PC-9 (cell line): ENCODE measurements at regions not wholly inside any gene's neighbourhood (a gene's known extent, or its start where the extent isn't known, plus 50 kb on each side); places are given as distances from the start of the nearest gene placed in this dataset.

Source experiments
- BruUV-seq: library from RNA; stranded (reverse); fragments of 400-500 nt; replicated peaks from 2 replicates; lab custom pipeline; 2021; lab: Mats Ljungman, UMichigan
- CTCF ChIA-PET: fragments of 300-600 bp; sonication (Branson Sonifier 250); formaldehyde crosslinking; loops from one replicate; lab custom pipeline; 2022; ENCODE audit warnings: antibody characterized with exemption; lab: Charles Lee
- POLR2A ChIA-PET: fragments of 300-600 bp; sonication (Branson Sonifier 250); formaldehyde crosslinking; loops from one replicate; lab custom pipeline; 2022; ENCODE audit warnings: antibody characterized with exemption; ENCODE audit not compliant: unreplicated experiment; lab: Charles Lee
- DNase-seq, 2 experiments: peaks; one replicate each; pipeline versions ENCODE4 v3.0.0 to v3.0.0-alpha.2; 2015 to 2022; ENCODE audit warnings: mixed read lengths in 1 of 2
- H2AFZ ChIP-seq: fragments of 200-600 bp; sonication (generic); 2 replicates; pipeline ENCODE4 v1.8.1; 2017; ENCODE audit warnings: antibody characterized with exemption
- H3F3A ChIP-seq: fragments of 200-600 bp; sonication (generic); 2 replicates; pipeline ENCODE4 v1.8.1; 2017; ENCODE audit warnings: antibody characterized with exemption, mild to moderate bottlenecking, low read depth; ENCODE audit not compliant: insufficient read depth
- H3K27ac ChIP-seq: fragments of 200-600 bp; sonication (generic); 2 replicates; pipeline ENCODE4 v1.6.1; 2016; ENCODE audit warnings: mixed run types
- H3K27me3 ChIP-seq: fragments of 200-600 bp; sonication (generic); 2 replicates; pipeline ENCODE4 v1.6.1; 2016; ENCODE audit warnings: low read depth, mixed run types; ENCODE audit not compliant: insufficient read depth
- H3K36me3 ChIP-seq: fragments of 200-600 bp; sonication (generic); 2 replicates; pipeline ENCODE4 v1.6.1; 2016; ENCODE audit warnings: low read depth, mixed run types
- H3K4me1 ChIP-seq: fragments of 200-600 bp; sonication (generic); replicated peaks from 2 replicates; pipeline ENCODE4 v1.6.1; 2016; ENCODE audit warnings: mixed run types; ENCODE audit not compliant: insufficient read depth
- H3K4me2 ChIP-seq: fragments of 200-600 bp; sonication (generic); 2 replicates; pipeline ENCODE4 v1.6.1; 2017; ENCODE audit warnings: mixed run types
- H3K4me3 ChIP-seq: fragments of 200-600 bp; sonication (generic); 2 replicates; pipeline ENCODE4 v1.6.1; 2016; ENCODE audit warnings: mixed run types
- H3K79me2 ChIP-seq: fragments of 200-600 bp; sonication (generic); 2 replicates; pipeline ENCODE4 v1.6.1; 2017; ENCODE audit warnings: low read depth, mixed run types
- H3K9me2 ChIP-seq: fragments of 200-600 bp; sonication (generic); 2 replicates; pipeline ENCODE4 v1.8.1; 2017; ENCODE audit warnings: mild to moderate bottlenecking; ENCODE audit not compliant: insufficient read depth
- H3K9me3 ChIP-seq: fragments of 200-600 bp; sonication (generic); 2 replicates; pipeline ENCODE4 v1.8.1; 2016; ENCODE audit warnings: low read depth; ENCODE audit not compliant: insufficient read depth
- H4K20me1 ChIP-seq: fragments of 200-600 bp; sonication (generic); 2 replicates; pipeline ENCODE4 v1.8.1; 2017; ENCODE audit not compliant: insufficient read depth
- EZH2 ChIP-seq: fragments of 200-600 bp; sonication (generic); IDR thresholded peaks from 2 replicates; pipeline ENCODE4 v1.8.0; 2017; ENCODE audit warnings: antibody characterized with exemption, low read depth
- intact Hi-C: fragments of 100-400 bp; cut with micrococcal nuclease; formaldehyde crosslinking; loops from one replicate; pipeline ENCODE4 v1.10.0; 2022; ENCODE audit not compliant: unreplicated experiment
- TF ChIP-seq, protein P1 (sequence below): fragments of 200-600 bp; sonication (generic); conservative IDR thresholded peaks from 2 replicates; pipeline ENCODE4 v1.6.1; 2017; ENCODE audit warnings: mixed run types, antibody characterized with exemption, mild to moderate bottlenecking, moderate library complexity

DNA sequence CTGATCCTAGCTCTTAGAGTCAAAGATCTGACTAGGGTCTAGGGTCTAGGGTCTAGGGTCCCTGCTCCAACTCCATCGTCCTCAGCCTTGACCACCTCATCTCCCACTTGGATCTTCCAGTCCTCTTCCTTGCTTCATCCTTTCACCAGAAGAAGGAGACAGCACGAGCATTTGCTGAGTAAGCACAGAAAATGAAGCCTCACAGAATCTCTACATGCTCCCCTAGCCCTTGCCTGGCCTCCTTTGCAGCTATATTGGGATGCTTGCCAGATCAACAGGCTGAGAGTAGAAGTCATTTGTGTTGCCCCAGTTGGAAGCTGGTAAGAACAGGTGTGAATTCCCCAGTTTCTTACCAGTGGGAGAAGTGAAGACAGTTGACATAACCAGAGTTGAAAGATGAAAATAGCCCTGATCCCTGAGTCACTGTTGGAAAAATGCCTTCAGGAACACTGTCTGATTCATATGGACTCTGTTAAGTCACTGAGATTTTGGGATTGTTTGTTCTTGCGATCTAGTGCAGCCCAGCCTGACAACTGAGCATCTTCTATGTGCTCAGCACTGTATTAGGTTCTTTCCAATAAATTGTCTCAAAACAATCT, 552.5 kb downstream of the INSC start:
- no TSS peak for BruUV-seq
- Histone ChIP-seq H3F3A (peaks cover 30% of the 10 kb centered on the region), H3K9me3 (peaks cover 8% of the 10 kb centered on the region; the same call in 1 of the 2 replicates), H3K9me2 (no peaks in the 10 kb centered on the region), H3K4me3 (no peak overlapping the region), H3K79me2 (no peaks in the 10 kb centered on the region; the same call in 1 of the 2 replicates), H3K27me3 (no peaks in the 10 kb centered on the region), H4K20me1 (no peaks in the 10 kb centered on the region), H3K36me3 (no peaks in the 10 kb centered on the region), H3K4me1 (peaks cover 41% of the 10 kb centered on the region), H3K4me2 (no peak overlapping the region), H2AFZ (no peak overlapping the region), H3K27ac (no peak overlapping the region)
- ChIA-PET CTCF (no interaction called here), POLR2A (no interaction called here)
- intact Hi-C loops: no loop called here
- DNase-seq: no peak
- TF ChIP-seq EZH2: no peak
- TF ChIP-seq, protein P1, sequence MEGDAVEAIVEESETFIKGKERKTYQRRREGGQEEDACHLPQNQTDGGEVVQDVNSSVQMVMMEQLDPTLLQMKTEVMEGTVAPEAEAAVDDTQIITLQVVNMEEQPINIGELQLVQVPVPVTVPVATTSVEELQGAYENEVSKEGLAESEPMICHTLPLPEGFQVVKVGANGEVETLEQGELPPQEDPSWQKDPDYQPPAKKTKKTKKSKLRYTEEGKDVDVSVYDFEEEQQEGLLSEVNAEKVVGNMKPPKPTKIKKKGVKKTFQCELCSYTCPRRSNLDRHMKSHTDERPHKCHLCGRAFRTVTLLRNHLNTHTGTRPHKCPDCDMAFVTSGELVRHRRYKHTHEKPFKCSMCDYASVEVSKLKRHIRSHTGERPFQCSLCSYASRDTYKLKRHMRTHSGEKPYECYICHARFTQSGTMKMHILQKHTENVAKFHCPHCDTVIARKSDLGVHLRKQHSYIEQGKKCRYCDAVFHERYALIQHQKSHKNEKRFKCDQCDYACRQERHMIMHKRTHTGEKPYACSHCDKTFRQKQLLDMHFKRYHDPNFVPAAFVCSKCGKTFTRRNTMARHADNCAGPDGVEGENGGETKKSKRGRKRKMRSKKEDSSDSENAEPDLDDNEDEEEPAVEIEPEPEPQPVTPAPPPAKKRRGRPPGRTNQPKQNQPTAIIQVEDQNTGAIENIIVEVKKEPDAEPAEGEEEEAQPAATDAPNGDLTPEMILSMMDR: no peak

DNA sequence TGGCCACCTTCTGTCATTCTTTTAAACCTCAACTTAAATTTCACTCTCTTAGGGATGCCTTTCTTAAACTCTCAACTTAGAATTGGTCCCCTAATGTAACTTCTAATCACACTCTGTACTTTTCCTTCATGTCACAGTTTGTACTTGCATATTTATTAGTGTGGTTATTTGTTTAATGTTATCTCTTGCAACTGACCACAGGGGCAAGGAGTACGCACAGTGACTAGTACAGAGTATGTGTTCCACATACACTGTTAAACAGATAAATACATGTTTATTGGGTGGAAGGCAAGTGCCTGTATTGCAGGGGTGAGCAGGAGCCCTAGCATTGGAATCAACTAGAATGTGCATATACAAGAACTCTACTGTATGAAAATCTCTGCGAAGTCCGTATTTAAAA, 554.0 kb downstream of the INSC start:
- H3K27me3 ChIP-seq: no peaks in the 10 kb centered on the region
- H3K4me3 ChIP-seq: no peak overlapping the region
- intact Hi-C loops: no loop called here
- no peak overlapping the region for H2AFZ ChIP-seq
- H3K9me2 ChIP-seq: no peaks in the 10 kb centered on the region
- no peak overlapping the region for H3K27ac ChIP-seq
- peaks cover 8% of the 10 kb centered on the region; the same call in 1 of the 2 replicates for H3K9me3 ChIP-seq
- no peaks in the 10 kb centered on the region for H3K36me3 ChIP-seq
- no peak for DNase-seq
- TF ChIP-seq, protein P1: no peak
- no peak for TF ChIP-seq EZH2
- BruUV-seq: no TSS peak
- ChIA-PET POLR2A (no interaction called here), CTCF (no interaction called here)
- no peaks in the 10 kb centered on the region for H3K79me2 ChIP-seq
- peaks cover 18% of the 10 kb centered on the region for H3F3A ChIP-seq
- no peaks in the 10 kb centered on the region for H4K20me1 ChIP-seq
- H3K4me2 ChIP-seq: no peak overlapping the region
- peaks cover 26% of the 10 kb centered on the region for H3K4me1 ChIP-seq

DNA sequence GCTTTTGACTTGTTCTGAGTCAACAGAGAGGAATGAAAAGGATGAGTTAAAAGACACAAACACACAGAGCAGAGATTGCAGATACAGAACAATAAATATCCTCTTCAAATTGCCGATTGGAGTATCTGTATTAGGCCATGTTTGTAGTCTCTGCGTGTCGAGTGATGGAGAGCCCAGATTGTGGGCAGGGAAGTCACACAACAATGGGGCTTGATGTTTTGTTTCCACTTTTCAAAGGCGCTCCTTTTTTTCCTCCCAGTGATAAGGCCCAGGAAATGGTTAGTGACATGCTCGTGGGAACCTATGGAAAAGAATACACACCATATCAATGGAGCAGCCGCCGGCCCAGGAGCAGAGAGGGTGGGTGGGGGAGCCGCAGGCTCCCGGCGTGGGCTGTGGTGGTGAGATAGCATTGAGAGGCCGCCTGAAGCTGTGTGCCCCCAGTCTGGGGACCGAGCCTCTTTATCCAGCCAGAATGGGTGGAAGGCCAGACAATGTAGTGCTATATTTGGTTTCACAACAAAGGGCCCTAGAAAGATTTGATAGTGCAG, 555.9 kb downstream of the INSC start:
- ChIA-PET POLR2A (no interaction called here), CTCF (no interaction called here)
- no peak for DNase-seq
- H3K79me2 ChIP-seq: no peaks in the 10 kb centered on the region
- H3K4me1 ChIP-seq: peaks cover 7% of the 10 kb centered on the region; the same call in 1 of the 2 replicates
- no peak overlapping the region for H3K4me2 ChIP-seq
- peaks cover 7% of the 10 kb centered on the region for H3F3A ChIP-seq
- intact Hi-C loops: no loop called here
- no peaks in the 10 kb centered on the region for H3K9me2 ChIP-seq
- H2AFZ ChIP-seq: no peak overlapping the region
- H3K4me3 ChIP-seq: no peak overlapping the region
- no peaks in the 10 kb centered on the region for H3K36me3 ChIP-seq
- H3K27ac ChIP-seq: no peak overlapping the region
- TF ChIP-seq EZH2: no peak
- TF ChIP-seq, protein P1: no peak
- no TSS peak for BruUV-seq
- peaks cover 8% of the 10 kb centered on the region; the same call in 1 of the 2 replicates for H3K9me3 ChIP-seq
- H3K27me3 ChIP-seq: no peaks in the 10 kb centered on the region
- H4K20me1 ChIP-seq: no peaks in the 10 kb centered on the region
